GM03348 (cell line): ENCODE measurements at regions not wholly inside any gene's neighbourhood (a gene's known extent, or its start where the extent isn't known, plus 50 kb on each side); places are given as distances from the start of the nearest gene placed in this dataset.

Experiments
- DNase-seq: peaks from one replicate; pipeline ENCODE4 v3.0.0; 2012; ENCODE audit warnings: low spot score

DNA sequence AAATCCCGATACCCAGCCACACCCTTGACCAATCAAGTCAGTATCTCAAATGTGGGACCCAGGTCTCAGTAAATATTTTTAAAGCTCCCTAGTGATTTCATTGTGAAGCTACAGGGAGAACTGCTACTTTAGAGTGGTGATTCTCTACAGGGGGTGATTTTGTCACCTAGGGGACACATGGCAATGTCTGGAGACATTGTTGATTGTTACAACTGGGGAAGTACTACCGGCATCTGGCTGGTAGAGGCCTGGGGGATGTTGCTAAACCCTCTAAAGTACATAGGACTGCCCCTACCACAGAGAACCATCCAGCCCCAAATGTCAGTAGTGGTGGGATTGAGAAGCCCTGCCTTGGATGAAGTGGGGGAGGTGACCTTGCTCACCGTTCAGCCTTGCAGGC lies 152.9 kb downstream of the RPS24 start:
- DNase-seq, result no peak

DNA sequence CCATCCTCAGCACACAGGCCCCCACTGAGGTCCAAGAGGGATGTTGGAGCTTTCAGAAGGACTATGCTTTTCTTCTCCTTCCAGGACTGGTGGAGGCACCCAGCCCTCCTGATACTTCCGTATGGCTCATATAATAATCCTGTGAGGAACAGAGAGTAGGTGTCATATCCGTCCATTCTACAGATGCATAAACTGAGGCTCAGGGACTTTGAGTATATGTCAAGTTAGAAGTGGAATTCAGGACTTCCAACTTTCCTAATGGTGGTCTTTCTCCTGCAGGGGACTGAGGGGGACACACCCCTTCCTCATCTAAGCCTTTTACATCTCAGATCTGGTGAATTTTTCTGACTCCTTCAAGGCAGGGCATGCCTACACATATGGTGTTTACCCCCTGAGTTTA lies 153.7 kb downstream of the RPS24 start:
- DNase-seq, result no peak

DNA sequence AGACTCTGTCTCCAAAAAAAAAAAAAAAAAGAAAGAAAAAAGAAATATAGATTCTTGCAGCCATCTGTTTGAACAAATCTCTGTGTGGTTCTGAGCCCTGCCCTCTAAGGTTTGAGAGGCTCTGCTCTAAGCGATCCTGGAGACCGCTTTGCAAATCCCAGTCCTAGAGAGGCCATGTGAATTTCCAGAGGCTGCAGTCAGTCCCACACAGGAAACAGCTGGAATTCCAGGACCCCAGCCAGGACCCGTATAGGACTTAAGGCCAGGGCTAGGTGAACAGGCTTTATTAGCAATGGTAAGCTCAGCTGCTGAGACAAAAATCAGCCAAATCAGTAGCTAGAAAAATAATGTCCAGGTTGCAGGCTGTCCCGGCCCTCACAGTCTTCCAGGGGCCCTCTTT lies 154.8 kb downstream of the RPS24 start:
- no peak for DNase-seq

DNA sequence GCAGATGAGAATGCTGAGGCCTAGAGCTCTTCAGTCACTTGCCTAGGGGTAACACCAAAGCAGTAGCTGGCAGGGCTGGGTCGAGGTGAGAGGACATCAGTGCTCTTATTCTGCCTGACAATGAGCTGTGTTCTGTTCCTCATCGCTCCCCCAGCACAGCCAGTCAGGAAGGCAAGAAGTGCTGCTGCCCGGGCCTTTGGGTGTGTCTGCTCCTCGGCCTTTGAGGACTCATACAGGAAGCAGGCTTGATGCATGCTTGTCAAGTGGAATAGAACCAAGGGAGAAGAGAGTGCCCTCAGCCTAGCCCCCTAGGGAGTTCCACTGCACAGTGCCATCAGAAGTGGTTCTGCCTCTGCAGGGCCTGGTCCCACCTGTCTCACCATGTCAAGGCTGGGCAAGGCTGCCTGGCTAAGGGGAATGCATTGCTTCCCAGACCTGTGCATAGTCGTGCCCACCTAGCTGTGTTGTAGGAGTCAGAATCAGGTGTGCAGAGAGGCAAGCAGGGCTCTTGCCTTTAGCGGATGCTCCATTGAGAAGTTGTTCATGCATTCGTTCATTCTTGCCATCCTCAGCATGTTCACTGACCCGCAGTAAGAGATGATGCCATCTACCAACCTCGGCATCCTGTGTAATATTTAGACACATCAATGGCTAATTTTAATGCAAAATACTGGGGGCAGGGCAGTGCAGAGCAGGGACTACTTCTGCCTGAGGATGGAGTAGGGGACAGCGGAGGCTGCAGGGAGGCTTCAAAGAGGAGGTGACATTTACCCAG lies 156.6 kb downstream of the RPS24 start:
- DNase-seq, result no peak

DNA sequence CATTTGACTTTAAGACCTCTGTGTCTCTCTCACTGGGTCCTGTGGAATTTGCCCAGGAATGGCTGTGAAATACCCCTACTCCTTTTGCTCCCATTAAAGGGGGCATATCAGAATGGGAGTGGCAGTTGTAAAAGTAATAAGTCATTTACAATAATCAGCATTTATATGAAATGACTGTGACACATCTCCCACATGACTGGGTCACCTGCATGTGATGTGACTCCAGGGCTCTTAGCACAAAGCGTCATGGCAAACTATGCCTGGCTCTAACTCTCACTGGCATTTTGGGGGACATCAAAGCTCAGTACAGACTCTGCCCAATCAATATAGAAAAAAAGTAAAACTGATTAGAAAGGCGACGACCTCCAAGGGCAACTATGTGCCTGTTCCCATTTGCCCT lies 157.6 kb downstream of the RPS24 start:
- no peak for DNase-seq

DNA sequence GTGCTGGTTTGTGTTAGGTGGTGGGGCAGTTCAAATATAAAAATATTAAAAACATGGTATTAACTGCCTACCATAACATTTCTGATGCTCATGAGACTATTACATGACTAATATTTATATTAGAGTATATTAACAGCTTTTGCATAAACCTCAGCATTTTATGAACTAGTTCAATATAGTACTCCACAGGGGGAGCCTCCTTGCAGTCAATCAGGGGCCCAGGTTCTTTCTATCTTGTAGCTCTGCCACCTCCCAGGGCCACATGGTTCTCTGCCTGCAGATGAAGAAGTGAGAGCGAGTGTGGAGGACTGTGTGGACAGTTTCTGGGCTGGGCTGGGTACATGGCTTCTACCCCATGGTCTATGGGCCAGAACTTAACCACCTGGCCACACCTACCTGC lies 159.5 kb downstream of the RPS24 start:
- DNase-seq, result no peak

DNA sequence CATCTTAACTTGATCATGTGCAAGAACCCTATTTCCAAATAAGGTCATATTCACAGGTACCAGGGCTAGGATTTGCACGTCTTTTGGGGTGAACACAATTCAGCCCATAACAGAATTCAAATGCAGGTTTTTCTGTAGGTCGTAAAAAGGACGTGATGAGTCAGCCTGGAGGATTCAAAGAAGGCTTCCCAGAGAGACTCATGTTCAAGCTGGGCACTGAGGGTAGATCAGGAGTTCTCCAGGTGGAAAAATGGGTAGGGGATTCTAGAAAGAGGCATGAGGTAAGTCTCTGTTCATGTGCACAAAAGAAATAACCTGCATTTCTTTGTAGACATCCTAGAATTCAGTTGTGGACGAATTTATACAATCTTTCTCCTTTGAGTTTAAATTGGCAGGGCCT lies 160.4 kb downstream of the RPS24 start:
- DNase-seq, result no peak

DNA sequence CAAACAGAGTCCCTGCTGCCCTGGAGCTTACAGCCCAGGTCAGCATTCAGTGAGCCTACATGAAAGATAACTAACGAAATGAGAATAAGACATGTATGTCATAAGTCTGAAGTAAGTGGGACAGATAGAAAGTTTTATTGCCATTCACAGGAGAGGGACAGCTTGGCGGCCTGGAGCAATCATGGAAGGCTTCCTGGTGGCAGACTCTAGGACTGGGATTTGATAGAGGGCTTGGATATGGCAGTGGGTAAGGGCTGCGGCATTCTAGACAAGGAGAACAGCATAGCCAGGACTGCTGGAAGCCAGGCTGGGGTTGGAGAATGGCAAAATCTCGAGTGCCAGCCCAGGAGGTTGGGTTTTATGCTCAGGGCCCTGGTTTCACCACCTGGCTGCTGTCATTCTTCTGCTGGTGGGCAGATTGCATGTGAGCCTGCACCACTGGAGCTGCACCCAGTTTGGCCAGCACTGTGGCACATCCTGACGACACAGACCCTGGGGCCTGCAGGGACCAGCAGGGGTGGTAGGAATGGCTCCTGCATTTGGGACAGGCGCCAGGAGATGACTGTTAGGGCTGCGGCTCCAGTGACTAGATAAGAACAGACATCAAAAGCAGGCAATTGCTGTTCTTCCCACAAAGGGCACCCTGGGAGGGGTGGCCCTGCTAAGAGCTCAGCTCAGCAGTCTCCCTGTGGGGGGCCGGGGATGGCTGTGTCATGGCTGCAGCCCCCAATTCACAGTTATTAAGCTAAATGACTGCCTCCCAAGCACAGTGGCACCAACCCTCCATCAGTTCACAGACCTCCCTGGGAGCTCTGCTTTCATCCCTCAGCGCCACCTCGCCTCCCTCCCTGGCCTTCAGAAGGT lies 161.1 kb downstream of the RPS24 start:
- peak; percentile 42 for DNase-seq

DNA sequence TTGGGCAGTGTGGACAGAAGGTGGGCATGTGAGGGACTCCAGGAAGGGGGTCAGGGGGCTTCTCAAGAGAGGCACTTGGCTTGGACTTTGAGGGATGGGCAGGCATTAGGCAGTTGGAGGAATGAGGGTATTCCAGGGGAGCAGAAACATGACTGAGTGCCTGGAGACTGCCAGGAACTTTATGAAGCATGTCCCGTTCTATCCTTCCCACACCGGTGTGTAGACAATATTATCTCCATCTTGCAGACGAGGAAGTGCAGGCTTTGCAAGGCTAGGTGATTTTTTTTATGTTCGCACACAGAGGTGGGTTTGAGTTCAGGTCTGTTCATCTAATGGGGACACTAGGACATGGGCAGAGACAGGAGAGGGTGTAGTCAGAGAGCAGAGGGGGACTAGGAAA lies 162.7 kb downstream of the RPS24 start:
- no peak for DNase-seq

DNA sequence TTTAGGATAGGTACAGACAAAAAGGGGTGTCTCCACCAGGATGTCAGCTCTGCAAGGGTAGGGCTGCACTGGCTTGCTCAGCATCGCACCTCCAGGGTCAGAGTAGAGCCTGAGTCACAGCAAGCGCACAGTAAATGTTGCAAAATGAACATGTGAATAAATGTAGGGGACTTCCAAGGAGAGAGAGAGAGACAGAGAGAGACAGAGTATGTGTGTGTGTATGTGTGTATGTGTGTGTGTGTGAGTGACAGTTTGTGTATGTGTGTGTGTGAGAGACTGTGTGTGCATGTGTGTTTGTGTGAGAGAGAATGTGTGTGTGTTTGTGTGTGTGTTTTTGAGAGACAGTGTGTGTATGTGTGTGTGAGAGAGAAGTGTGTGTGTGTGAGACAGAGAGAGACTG lies 163.3 kb downstream of the RPS24 start:
- peak; percentile 72 for DNase-seq

DNA sequence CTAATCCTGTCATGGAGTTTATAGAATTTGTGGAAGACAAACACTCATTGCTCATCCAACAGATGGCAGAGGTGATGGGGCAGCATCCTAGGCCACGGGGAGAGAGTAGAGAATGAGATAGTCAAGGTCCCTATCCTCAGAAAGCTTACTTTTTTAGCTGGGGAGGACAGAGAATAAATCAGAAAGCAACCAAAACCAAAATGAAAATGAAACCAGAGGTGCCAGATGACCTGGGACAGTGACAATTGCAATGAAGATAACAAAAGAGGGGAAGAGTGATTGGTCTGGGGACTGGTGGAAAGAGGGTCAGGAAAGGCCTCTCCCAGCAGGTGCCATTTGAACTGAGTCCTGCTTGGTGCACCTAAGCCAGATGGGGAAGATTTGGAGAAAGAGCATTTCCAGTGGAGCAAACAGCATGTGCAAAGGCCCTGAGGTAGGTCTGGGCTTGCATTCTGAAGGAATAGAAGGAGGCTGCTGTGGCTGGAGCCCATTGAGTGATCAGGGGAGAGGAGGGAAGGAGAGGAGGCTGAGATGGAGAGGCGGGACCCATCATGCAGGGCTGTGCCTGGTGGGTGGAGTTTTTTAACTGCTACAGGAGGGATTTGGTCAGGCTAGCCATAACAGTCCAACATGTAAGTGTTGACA lies 164.1 kb downstream of the RPS24 start:
- no peak for DNase-seq

DNA sequence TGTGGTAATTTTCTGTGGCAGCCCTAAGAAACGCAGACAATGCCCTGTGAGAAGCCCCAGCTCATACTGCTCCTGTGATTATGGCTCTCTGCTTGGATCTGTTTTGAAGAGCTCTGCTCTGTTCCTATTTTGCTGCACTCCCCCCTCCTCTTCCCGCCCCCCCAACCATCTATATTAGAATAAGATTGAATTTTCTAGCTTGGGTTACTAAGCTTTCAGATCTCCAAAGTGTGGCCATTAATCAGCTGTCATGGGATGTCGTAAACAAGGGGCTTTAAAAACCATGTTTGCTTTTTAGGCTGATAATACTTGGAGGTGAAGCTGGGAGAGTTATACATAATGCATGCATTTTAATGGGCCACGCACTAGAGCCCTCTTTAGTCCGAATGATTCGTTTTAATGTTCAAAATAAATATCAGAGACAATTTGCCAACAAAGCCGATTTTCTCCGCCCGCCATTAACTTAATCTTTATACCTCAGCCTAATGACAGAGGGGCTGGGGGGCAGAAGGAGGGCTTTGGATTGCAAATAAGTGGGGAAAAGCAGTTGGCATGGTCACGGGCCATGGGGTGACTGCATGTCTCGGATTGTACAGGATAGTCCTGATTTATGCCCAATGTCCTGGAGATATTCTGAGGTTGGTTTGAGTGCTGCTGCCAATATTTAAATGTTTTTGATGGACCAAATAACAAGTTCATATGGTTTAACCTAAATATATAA lies 165.5 kb downstream of the RPS24 start:
- no peak for DNase-seq

DNA sequence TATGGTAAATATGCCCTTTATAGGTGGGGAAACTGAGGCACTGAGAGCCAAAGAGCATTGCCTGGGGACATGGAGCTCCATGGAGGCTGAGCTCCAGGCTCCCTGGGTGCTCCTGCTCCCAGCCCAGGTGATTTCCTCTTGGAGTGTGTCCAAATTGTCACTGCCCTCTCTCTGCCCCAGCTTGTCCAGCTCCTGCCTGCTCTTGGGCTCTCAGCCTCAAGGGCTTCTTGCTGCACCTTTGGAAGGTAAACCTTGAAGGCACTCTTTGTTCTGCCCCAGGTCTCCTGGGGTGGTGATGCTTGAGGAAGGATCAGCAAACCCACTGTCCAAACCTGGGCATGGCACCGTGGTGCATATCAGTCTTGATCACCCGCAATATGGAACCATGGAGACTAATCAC lies 166.1 kb downstream of the RPS24 start:
- DNase-seq, result no peak

DNA sequence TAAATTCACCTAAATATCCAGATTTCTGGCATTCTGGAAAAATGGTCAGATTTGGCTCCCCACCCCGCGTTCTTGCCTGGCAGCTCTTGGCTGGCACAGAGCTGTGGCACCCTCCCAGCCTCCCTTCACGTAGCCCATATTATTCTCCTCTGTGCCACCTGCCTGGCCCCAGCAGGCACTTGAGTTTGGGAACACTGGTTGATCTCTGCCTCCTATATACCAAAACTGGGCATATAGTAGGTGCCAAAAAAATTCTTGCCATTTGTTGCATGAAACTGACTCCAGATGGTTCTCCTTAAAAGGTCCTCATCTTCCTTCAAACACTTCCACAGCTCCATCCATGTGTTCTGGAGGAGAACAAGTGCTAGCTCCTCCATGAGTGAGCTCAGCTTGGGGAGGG lies 167.0 kb downstream of the RPS24 start:
- DNase-seq, result no peak

DNA sequence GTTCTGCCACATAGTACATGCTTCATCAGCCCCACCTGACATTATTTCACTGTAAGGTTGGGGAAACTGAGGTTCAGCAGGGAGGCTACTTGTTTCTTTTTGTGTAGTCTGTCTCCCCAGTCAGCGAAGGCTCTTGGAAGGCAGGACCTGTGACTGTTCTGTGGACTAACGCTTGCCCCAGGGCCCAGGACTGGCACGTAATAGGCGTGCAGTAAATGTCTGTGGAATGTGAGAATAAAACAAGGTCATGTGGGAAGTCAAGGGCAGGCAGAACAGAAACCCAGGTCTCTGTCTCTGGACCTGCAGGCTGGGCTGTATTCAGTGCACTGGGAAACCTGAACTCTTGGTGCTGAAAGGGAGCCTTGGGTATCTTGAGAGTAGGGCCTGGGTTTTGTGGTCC lies 168.7 kb downstream of the RPS24 start:
- no peak for DNase-seq

DNA sequence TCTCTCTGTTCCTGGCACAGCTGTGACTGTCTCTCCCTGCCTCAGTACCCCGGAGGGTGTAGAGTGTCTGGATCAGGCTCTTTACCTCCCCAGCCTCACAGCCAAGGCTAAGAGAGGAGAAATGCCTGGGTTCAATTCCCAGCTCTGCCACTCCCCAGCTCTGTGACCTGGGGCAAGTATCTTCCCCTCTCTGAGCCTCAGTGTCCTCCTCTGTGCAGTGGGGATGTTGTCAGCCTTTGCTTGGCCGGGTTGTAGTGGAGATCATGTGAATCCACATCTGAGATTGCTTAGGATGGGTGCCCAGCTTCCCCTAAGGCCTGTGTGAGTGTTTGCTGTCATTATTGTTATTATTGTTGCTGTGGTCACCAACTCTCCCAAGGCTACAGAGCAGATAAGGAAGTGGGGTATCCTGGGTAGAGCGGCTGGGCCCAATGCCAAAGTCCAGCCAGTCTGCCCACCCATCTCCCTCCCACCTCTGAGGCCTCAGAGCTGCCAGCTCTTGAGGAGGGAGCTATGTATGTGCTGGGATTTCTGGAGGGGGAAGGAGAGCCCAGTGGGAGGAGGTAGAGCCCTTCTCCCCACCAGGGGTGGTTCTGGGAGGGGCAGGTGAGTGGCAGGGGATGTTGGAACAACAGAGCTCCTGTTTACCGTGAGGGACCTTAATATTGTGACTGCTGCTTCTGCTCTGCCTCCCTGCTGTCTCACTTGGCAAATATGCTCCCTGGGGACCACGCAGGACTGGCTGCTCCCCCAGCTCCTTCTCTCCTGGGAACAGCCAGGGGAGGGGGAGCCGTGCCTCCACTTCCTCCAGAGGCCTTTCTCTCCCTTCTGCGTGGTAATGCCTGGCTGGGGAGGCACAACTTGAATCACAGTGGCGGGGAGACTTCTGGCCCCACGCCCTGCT lies 170.5 kb downstream of the RPS24 start:
- DNase-seq, result peak; percentile 29

DNA sequence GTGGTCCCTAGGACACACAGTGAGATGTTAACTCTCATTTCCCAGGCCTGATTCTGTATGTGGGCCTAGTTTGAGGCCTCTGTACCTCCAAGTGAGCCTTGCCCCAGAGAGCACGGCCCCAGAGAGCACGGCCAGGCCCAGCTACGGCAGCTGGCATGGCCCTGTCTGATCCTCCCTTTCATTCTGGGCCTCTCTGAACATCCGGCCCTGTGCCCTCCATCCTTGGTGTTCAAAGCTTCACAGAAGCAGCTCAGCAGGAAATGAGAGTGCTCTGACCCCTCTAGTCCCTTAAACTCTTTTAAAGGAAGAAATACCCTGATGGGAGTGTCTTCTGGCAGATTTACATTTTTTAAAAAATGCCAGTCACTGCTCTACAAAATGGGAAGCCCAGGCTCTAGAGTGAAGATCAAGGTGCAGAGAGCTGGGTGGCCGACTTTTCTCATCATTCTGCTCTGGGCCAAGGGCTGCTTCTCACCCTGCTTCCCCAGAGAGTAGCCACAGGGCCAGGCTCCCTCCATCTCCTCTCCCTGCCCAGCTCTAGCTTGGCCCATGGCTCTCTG lies 171.9 kb downstream of the RPS24 start:
- no peak for DNase-seq

DNA sequence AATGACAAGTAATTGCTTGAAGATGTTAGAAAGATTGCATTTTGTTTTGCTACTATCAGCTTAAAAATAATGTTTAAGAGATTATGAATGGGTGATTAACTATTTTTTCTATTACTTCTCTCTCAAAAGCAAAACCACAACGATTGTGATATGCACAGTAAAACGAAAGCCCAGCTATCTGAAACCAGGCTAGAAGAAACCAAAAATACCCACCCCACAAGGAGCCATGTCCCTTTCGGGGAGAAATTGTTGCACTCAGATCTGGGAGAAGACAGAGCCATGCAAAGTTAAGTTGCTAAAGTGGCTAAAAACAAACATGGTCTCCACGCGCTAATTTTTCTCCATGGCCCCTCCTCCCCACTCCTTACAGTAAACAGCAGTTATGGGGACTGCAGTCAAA lies 173.6 kb downstream of the RPS24 start:
- peak; percentile 29 for DNase-seq

DNA sequence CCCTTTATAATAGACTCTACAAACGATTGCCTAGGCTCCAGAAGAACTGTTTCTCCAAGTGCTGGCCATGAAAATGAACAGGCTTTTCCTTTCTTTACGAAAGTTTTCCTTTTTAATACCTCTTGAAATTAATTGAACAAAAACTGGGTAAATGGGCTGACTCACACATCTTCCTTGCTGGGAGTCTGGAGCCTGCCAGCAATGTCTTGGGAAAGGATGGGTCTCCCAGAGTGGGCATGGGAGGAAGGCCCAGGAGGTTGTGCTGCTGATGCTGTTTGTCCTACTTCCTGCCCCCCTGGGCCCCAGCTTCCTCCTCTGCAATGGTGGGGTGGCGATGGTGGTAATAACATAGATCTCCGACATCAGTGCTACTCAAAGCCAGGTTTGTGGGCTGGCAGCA lies 174.1 kb downstream of the RPS24 start:
- DNase-seq, result no peak

DNA sequence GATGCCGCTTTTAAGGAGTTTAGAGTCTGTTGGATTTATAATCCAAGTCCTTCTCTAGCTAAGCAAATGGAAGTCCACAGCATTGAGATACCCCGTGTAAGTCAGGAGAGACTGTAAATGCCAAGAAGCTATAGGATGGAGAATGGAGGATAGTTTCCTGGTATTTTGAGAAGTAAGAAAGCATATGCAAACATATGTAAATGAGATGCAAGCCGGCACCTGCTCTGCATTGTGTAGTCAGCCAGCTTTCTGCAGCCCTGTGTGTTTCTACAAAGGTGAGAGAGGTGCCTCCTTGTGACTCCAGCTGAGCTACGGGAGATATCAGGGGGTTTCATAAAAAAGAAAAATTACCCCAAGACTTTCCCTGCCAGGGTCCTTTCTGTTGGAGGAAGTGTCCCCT lies 176.3 kb downstream of the RPS24 start:
- DNase-seq, result no peak

DNA sequence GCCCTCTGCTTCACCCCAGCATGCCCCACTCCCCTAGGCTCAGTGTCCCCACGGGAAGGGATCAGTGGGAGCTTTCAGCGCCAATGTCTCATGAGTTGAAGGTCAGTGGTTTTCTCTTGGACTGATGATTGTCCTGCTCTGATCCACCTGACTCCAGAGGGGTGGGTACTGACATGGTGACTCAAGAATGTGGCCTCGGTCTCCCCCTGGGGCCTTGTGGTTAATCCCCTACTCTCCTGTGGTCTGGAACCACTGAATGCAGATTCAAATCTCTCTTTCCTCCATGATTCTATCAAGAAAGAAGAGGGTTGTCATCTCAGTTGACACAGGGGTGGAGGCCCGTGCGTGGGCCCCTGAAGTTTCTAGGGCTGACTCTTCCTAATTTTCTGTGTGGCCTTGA lies 176.9 kb downstream of the RPS24 start:
- DNase-seq, result no peak
